ENCODE measurements at regions not wholly inside any gene's neighbourhood (a gene's known extent, or its start where the extent isn't known, plus 50 kb on each side); places are given as distances from the start of the nearest gene placed in this dataset.

GRCh38 chr18:63046375-63046774, 273.2 kb downstream of the BCL2 start:
- no peak for TF ChIP-seq ZFP30 (CRISPR knock-in tag; IDR thresholded peaks at IDR 0.05)
- no peak for TF ChIP-seq ZNF8 (CRISPR knock-in tag; IDR thresholded peaks at IDR 0.05)

All from SK-N-SH treated with all-trans-retinoic acid at 6 μM for 48 hours (cell line).